HL-60 (cell line): ENCODE measurements at regions not wholly inside any gene's neighbourhood (a gene's known extent, or its start where the extent isn't known, plus 50 kb on each side); places are given as distances from the start of the nearest gene placed in this dataset.

Experiments
- GABPA ChIP-seq: IDR thresholded peaks from 2 replicates; pipeline ENCODE4 v1.6.1; 2012; ENCODE audit warnings: low read depth
- POLR2AphosphoS5 ChIP-seq: IDR thresholded peaks from 2 replicates; pipeline ENCODE4 v1.6.1; 2012; ENCODE audit warnings: low read depth
- REST ChIP-seq: IDR thresholded peaks from 2 replicates; pipeline ENCODE4 v1.6.1; 2012; ENCODE audit warnings: low read depth; ENCODE audit not compliant: insufficient replicate concordance
- TF ChIP-seq, protein P1 (sequence below): IDR thresholded peaks from one replicate; pipeline ENCODE4 v1.5.1; 2011; ENCODE audit warnings: low read length, control low read depth, inconsistent platforms; ENCODE audit not compliant: insufficient read depth

- TF ChIP-seq, protein P1, sequence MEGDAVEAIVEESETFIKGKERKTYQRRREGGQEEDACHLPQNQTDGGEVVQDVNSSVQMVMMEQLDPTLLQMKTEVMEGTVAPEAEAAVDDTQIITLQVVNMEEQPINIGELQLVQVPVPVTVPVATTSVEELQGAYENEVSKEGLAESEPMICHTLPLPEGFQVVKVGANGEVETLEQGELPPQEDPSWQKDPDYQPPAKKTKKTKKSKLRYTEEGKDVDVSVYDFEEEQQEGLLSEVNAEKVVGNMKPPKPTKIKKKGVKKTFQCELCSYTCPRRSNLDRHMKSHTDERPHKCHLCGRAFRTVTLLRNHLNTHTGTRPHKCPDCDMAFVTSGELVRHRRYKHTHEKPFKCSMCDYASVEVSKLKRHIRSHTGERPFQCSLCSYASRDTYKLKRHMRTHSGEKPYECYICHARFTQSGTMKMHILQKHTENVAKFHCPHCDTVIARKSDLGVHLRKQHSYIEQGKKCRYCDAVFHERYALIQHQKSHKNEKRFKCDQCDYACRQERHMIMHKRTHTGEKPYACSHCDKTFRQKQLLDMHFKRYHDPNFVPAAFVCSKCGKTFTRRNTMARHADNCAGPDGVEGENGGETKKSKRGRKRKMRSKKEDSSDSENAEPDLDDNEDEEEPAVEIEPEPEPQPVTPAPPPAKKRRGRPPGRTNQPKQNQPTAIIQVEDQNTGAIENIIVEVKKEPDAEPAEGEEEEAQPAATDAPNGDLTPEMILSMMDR = no peak
- no peak for TF ChIP-seq GABPA
- no peak for TF ChIP-seq POLR2AphosphoS5
- no peak for TF ChIP-seq REST
Measured at GRCh38 chr13:55661505-55661904, 1479.2 kb upstream of the PRR20A start.
